ENCODE measurements at regions not wholly inside any gene's neighbourhood (a gene's known extent, or its start where the extent isn't known, plus 50 kb on each side); places are given as distances from the start of the nearest gene placed in this dataset.

DNA sequence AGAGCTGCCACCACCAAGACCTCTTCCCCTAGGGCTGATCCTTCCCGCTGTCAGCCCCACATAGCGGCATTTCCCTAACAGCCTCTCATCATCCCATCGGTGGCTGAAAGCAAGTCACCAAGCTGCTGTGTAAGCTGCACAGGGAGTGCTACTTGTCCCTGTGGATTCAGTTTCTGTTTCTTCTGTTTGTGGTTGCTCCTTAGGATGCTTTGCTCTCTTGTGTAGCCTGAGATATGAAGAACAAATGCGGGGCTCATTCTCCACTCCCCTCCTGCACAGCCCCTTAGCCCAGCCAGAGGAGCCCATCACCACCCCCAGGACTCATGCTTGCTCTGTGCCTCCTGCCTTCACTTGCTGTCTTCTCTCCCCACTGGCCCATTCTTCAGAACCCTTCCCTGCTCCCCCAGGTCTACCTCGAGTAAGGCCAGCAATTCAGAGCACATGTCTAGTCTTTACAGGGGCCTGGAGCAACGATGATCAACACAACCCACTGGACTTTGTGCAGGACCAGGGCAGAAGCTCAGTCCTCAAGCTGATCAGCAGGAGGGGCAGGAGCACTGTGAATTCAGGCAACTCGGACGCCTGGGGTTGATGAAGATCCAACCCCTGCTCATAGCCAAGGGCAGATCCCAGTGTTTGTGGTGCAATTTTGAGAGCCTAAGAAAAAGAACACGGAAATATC is 82.6 kb upstream of the GALNT2 start:
- Histone ChIP-seq H3K14ac (ENCODE audit: low read length) (no peak overlapping the region), H3K18ac (ENCODE audit: low read length) (no peak overlapping the region), H3K4ac (ENCODE audit: low read depth, low read length) (no peak overlapping the region), H3K4me3 (ENCODE audit: low read depth, low read length) (no peak overlapping the region), H2BK120ac (ENCODE audit: insufficient read depth, low read length, poor library complexity) (no peak overlapping the region), H3K36me3 (ENCODE audit: control insufficient read depth in 1 of 2, insufficient read depth in 2 of 2, low read length in 2 of 2) (no peaks in the 10 kb centered on the region), H3K27ac (ENCODE audit: low read depth, low read length) (no peak overlapping the region), H3K9me3 (ENCODE audit: insufficient read depth, low read depth, low read length) (peaks cover 5% of the 10 kb centered on the region), H3K4me1 (ENCODE audit: control insufficient read depth in 1 of 2, insufficient read depth in 2 of 2, low read length in 2 of 2) (no peaks in the 10 kb centered on the region), H4K12ac (ENCODE audit: low read depth, low read length) (no peak overlapping the region), H3K79me2 (ENCODE audit: control insufficient read depth, insufficient read depth, low read length, poor library complexity) (no peaks in the 10 kb centered on the region), H3K27me3 (ENCODE audit: insufficient read depth, low read length) (peaks cover 2% of the 10 kb centered on the region), H3K23ac (ENCODE audit: low read length) (no peak overlapping the region), H3K4me2 (ENCODE audit: low read length) (no peak overlapping the region), H2AFZ (ENCODE audit: insufficient read depth, low read length, poor library complexity) (no peak overlapping the region), H3K9ac (ENCODE audit: low read length) (no peak overlapping the region), H2BK12ac (ENCODE audit: low read length) (no peak overlapping the region), H2BK5ac (ENCODE audit: low read depth, low read length, poor library complexity) (no peak overlapping the region), H2AK5ac (ENCODE audit: low read length) (no peak overlapping the region), H3K79me1 (ENCODE audit: low read length) (no peaks in the 10 kb centered on the region), H4K91ac (ENCODE audit: low read depth, low read length) (no peak overlapping the region), H4K8ac (ENCODE audit: low read depth, low read length) (no peak overlapping the region)
- WGBS (ENCODE audit: extremely low coverage, insufficient coverage, insufficient read length): no CpG with 5 or more reads among the region's 9 CpGs
- no peak for DNase-seq

DNA sequence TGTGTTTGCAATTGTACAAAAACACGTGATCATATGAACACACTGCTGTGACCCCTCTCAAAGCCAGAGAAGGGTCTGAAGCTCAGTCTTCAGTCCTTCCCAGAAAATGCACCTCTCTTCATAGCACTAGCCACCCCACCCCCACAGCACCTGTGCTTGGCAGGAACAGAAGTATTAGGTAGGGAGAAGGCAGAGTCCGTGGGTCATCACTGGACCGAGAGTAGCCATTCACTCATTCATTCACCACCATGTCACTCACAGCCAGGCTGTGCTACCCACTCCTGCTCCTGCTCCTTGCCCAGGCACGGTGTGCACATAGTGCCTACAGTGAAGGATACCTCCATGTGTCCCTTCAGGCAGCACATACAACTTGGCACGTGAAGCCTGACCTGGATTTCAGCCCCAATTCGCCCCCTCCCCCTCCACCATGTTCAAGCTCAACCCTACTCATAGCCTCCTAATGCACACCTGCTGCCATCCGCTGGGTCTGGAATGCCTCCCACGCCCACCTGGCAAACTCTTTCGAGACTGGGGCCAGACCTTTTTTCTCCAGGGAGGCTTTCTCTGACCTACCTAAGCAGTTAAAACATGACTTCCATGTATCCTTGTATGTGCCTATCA is 81.9 kb upstream of the GALNT2 start:
- Histone ChIP-seq H3K9me3 (ENCODE audit: insufficient read depth, low read depth, low read length) (peaks cover 5% of the 10 kb centered on the region), H2AFZ (ENCODE audit: insufficient read depth, low read length, poor library complexity) (no peak overlapping the region), H2BK120ac (ENCODE audit: insufficient read depth, low read length, poor library complexity) (no peak overlapping the region), H3K4me3 (ENCODE audit: low read depth, low read length) (peak overlapping the region; percentile 12), H3K23ac (ENCODE audit: low read length) (no peak overlapping the region), H2AK5ac (ENCODE audit: low read length) (no peak overlapping the region), H3K27ac (ENCODE audit: low read depth, low read length) (no peak overlapping the region), H3K4me2 (ENCODE audit: low read length) (no peak overlapping the region), H2BK12ac (ENCODE audit: low read length) (no peak overlapping the region), H4K8ac (ENCODE audit: low read depth, low read length) (no peak overlapping the region), H3K79me1 (ENCODE audit: low read length) (no peaks in the 10 kb centered on the region), H3K36me3 (ENCODE audit: control insufficient read depth in 1 of 2, insufficient read depth in 2 of 2, low read length in 2 of 2) (no peaks in the 10 kb centered on the region), H3K14ac (ENCODE audit: low read length) (no peak overlapping the region), H2BK5ac (ENCODE audit: low read depth, low read length, poor library complexity) (no peak overlapping the region), H3K4ac (ENCODE audit: low read depth, low read length) (no peak overlapping the region), H3K9ac (ENCODE audit: low read length) (no peak overlapping the region), H3K79me2 (ENCODE audit: control insufficient read depth, insufficient read depth, low read length, poor library complexity) (no peaks in the 10 kb centered on the region), H4K12ac (ENCODE audit: low read depth, low read length) (no peak overlapping the region), H4K91ac (ENCODE audit: low read depth, low read length) (no peak overlapping the region), H3K27me3 (ENCODE audit: insufficient read depth, low read length) (peaks cover 2% of the 10 kb centered on the region), H3K4me1 (ENCODE audit: control insufficient read depth in 1 of 2, insufficient read depth in 2 of 2, low read length in 2 of 2) (no peaks in the 10 kb centered on the region), H3K18ac (ENCODE audit: low read length) (no peak overlapping the region)
- DNase-seq: no peak
- WGBS (ENCODE audit: extremely low coverage, insufficient coverage, insufficient read length): no CpG with 5 or more reads among the region's 9 CpGs

DNA sequence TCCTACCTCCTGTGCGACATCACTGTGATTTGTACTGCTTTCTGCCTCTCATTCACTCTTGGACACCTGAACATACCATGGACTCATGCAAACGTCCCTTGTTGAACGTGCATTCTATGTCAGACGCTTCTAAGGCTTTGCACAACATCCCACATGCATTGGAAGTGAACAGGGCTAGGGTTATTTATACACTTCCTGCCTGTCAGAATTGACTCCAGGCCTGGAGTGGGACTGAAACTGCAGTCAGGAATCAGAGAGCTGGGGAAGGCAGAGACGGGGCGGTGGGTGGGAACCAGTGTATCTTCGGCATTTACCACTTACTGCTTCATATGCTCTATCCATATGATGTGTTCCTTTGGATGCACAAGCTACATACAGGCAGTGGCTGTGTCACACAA is 81.4 kb upstream of the GALNT2 start:
- Histone ChIP-seq H2BK120ac (ENCODE audit: insufficient read depth, low read length, poor library complexity) (no peak overlapping the region), H3K4me2 (ENCODE audit: low read length) (no peak overlapping the region), H3K27ac (ENCODE audit: low read depth, low read length) (no peak overlapping the region), H4K8ac (ENCODE audit: low read depth, low read length) (no peak overlapping the region), H3K79me1 (ENCODE audit: low read length) (no peaks in the 10 kb centered on the region), H3K9me3 (ENCODE audit: insufficient read depth, low read depth, low read length) (peaks cover 5% of the 10 kb centered on the region), H3K23ac (ENCODE audit: low read length) (no peak overlapping the region), H2AFZ (ENCODE audit: insufficient read depth, low read length, poor library complexity) (no peak overlapping the region), H3K18ac (ENCODE audit: low read length) (no peak overlapping the region), H2BK5ac (ENCODE audit: low read depth, low read length, poor library complexity) (no peak overlapping the region), H3K4ac (ENCODE audit: low read depth, low read length) (no peak overlapping the region), H3K4me3 (ENCODE audit: low read depth, low read length) (no peak overlapping the region), H3K27me3 (ENCODE audit: insufficient read depth, low read length) (peaks cover 2% of the 10 kb centered on the region), H3K4me1 (ENCODE audit: control insufficient read depth in 1 of 2, insufficient read depth in 2 of 2, low read length in 2 of 2) (no peaks in the 10 kb centered on the region), H3K36me3 (ENCODE audit: control insufficient read depth in 1 of 2, insufficient read depth in 2 of 2, low read length in 2 of 2) (no peaks in the 10 kb centered on the region), H4K12ac (ENCODE audit: low read depth, low read length) (no peak overlapping the region), H3K14ac (ENCODE audit: low read length) (no peak overlapping the region), H2BK12ac (ENCODE audit: low read length) (no peak overlapping the region), H3K79me2 (ENCODE audit: control insufficient read depth, insufficient read depth, low read length, poor library complexity) (no peaks in the 10 kb centered on the region), H2AK5ac (ENCODE audit: low read length) (no peak overlapping the region), H3K9ac (ENCODE audit: low read length) (no peak overlapping the region), H4K91ac (ENCODE audit: low read depth, low read length) (no peak overlapping the region)
- WGBS (ENCODE audit: extremely low coverage, insufficient coverage, insufficient read length): no CpG with 5 or more reads among the region's 7 CpGs
- no peak for DNase-seq

DNA sequence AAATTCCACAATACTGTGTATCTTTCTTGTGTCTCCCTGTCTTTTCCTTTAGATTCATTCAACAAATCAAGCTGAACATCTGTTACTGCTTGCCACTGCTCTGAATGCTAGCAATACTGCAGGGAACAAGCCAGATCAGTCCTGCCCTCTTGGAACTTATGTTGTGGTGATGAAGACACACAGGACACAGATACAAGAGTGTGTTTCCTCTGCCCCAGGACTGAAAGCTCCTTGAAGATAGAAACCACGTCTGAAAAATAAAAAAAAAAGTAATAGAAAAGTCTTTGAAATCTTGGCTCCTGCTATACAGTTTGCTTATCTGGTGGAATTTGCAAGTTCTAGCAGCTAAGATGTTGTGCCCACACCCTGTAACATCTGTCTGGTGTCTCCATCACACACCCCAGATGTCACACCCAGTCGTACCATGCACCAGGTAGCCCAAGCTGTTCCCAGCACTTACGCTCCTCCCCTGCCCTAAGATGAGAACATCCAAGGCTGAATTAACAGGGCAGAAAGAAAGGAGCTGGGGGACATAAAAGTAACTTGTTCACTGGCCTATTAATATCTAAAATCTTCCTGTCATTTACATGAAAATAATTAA is 80.2 kb upstream of the GALNT2 start:
- H3K9me3 ChIP-seq (ENCODE audit: insufficient read depth, low read depth, low read length): peaks cover 5% of the 10 kb centered on the region
- no peaks in the 10 kb centered on the region for H3K36me3 ChIP-seq (ENCODE audit: control insufficient read depth in 1 of 2, insufficient read depth in 2 of 2, low read length in 2 of 2)
- no peak overlapping the region for H3K4me3 ChIP-seq (ENCODE audit: low read depth, low read length)
- no peaks in the 10 kb centered on the region for H3K79me2 ChIP-seq (ENCODE audit: control insufficient read depth, insufficient read depth, low read length, poor library complexity)
- no peak overlapping the region for H3K23ac ChIP-seq (ENCODE audit: low read length)
- no peak overlapping the region for H3K4ac ChIP-seq (ENCODE audit: low read depth, low read length)
- H3K14ac ChIP-seq (ENCODE audit: low read length): no peak overlapping the region
- no peak overlapping the region for H2BK12ac ChIP-seq (ENCODE audit: low read length)
- H3K18ac ChIP-seq (ENCODE audit: low read length): no peak overlapping the region
- no peak overlapping the region for H2BK5ac ChIP-seq (ENCODE audit: low read depth, low read length, poor library complexity)
- H3K9ac ChIP-seq (ENCODE audit: low read length): no peak overlapping the region
- H4K8ac ChIP-seq (ENCODE audit: low read depth, low read length): no peak overlapping the region
- H3K4me2 ChIP-seq (ENCODE audit: low read length): no peak overlapping the region
- H3K27ac ChIP-seq (ENCODE audit: low read depth, low read length): no peak overlapping the region
- H3K79me1 ChIP-seq (ENCODE audit: low read length): no peaks in the 10 kb centered on the region
- no peak overlapping the region for H2BK120ac ChIP-seq (ENCODE audit: insufficient read depth, low read length, poor library complexity)
- H4K12ac ChIP-seq (ENCODE audit: low read depth, low read length): no peak overlapping the region
- WGBS (ENCODE audit: extremely low coverage, insufficient coverage, insufficient read length): no CpG with 5 or more reads among the region's 3 CpGs
- DNase-seq: no peak
- no peaks in the 10 kb centered on the region for H3K4me1 ChIP-seq (ENCODE audit: control insufficient read depth in 1 of 2, insufficient read depth in 2 of 2, low read length in 2 of 2)
- H3K27me3 ChIP-seq (ENCODE audit: insufficient read depth, low read length): peaks cover 2% of the 10 kb centered on the region
- H4K91ac ChIP-seq (ENCODE audit: low read depth, low read length): no peak overlapping the region
- no peak overlapping the region for H2AK5ac ChIP-seq (ENCODE audit: low read length)
- no peak overlapping the region for H2AFZ ChIP-seq (ENCODE audit: insufficient read depth, low read length, poor library complexity)
